H9 (cell line): ENCODE measurements at regions not wholly inside any gene's neighbourhood (a gene's known extent, or its start where the extent isn't known, plus 50 kb on each side); places are given as distances from the start of the nearest gene placed in this dataset.

Source experiments
- DNase-seq: peaks from one replicate; pipeline ENCODE4 v3.0.0-alpha.2; 2017
- H2AFZ ChIP-seq: one replicate; pipeline ENCODE4 v1.6.1; 2013; ENCODE audit warnings: mild to moderate bottlenecking, low read length, control low read depth, moderate library complexity
- H2AK5ac ChIP-seq: 2 replicates; pipeline ENCODE4 v1.6.1; 2013; ENCODE audit warnings: low read length, control low read depth, mixed read lengths; ENCODE audit not compliant: insufficient read length
- H2BK120ac ChIP-seq: one replicate; pipeline ENCODE4 v1.6.1; 2013; ENCODE audit warnings: low read depth, mild to moderate bottlenecking, low read length, control low read depth, inconsistent platforms; ENCODE audit not compliant: poor library complexity, severe bottlenecking
- H2BK12ac ChIP-seq: 2 replicates; pipeline ENCODE4 v1.6.1; 2013; ENCODE audit warnings: low read length, control low read depth, mixed read lengths, low read depth; ENCODE audit not compliant: insufficient read length
- H2BK15ac ChIP-seq: 2 replicates; pipeline ENCODE4 v1.6.1; 2013; ENCODE audit warnings: low read depth, low read length, control low read depth
- H2BK20ac ChIP-seq: one replicate; pipeline ENCODE4 v1.6.1; 2013; ENCODE audit warnings: low read depth, mild to moderate bottlenecking, low read length, control low read depth, inconsistent platforms; ENCODE audit not compliant: poor library complexity, severe bottlenecking
- H2BK5ac ChIP-seq: 2 replicates; pipeline ENCODE4 v1.6.1; 2013; ENCODE audit warnings: low read length, control low read depth, mixed read lengths; ENCODE audit not compliant: insufficient read length
- H3K14ac ChIP-seq: 2 replicates; pipeline ENCODE4 v1.6.1; 2013; ENCODE audit warnings: low read length, control low read depth; ENCODE audit not compliant: insufficient read depth
- H3K18ac ChIP-seq: 2 replicates; pipeline ENCODE4 v1.6.1; 2013; ENCODE audit warnings: low read depth, mild to moderate bottlenecking, mixed read lengths, low read length, control low read depth; ENCODE audit not compliant: insufficient read length
- H3K23ac ChIP-seq: 2 replicates; pipeline ENCODE4 v1.6.1; 2013; ENCODE audit warnings: low read length, control low read depth, mixed read lengths, low read depth; ENCODE audit not compliant: insufficient read length
- H3K23me2 ChIP-seq: 2 replicates; pipeline ENCODE4 v1.6.1; 2013; ENCODE audit warnings: low read depth, mild to moderate bottlenecking, mixed read lengths, low read length, control low read depth; ENCODE audit not compliant: insufficient read length, poor library complexity, severe bottlenecking
- H3K27ac ChIP-seq: 2 replicates; pipeline ENCODE4 v1.5.1; 2013; ENCODE audit warnings: low read length, control low read depth, mixed read lengths, low read depth; ENCODE audit not compliant: insufficient read length
- H3K27me3 ChIP-seq: 2 replicates; pipeline ENCODE4 v1.6.1; 2013; ENCODE audit warnings: low read length, control low read depth, inconsistent platforms; ENCODE audit not compliant: insufficient read depth
- H3K4ac ChIP-seq: 2 replicates; pipeline ENCODE4 v1.6.1; 2013; ENCODE audit warnings: low read depth, mild to moderate bottlenecking, control low read depth, inconsistent platforms, low read length, moderate library complexity
- H3K4me1 ChIP-seq: 2 replicates; pipeline ENCODE4 v1.6.1; 2013; ENCODE audit warnings: low read length, control low read depth, inconsistent platforms; ENCODE audit not compliant: insufficient read depth
- H3K4me2 ChIP-seq: 2 replicates; pipeline ENCODE4 v1.6.1; 2013; ENCODE audit warnings: low read length, control low read depth, mixed read lengths; ENCODE audit not compliant: insufficient read length, insufficient read depth
- H3K56ac ChIP-seq: 2 replicates; pipeline ENCODE4 v1.6.1; 2013; ENCODE audit warnings: low read depth, mild to moderate bottlenecking, mixed read lengths, low read length, control low read depth; ENCODE audit not compliant: insufficient read length
- H3K79me1 ChIP-seq: 2 replicates; pipeline ENCODE4 v1.6.1; 2013; ENCODE audit warnings: low read depth, mild to moderate bottlenecking, moderate library complexity, low read length, control low read depth, inconsistent platforms; ENCODE audit not compliant: insufficient read depth, poor library complexity, severe bottlenecking
- H3K79me2 ChIP-seq: 2 replicates; pipeline ENCODE4 v1.6.1; 2013; ENCODE audit warnings: low read length, control low read depth, inconsistent platforms; ENCODE audit not compliant: insufficient read depth
- H3K9ac ChIP-seq: 2 replicates; pipeline ENCODE4 v1.6.1; 2013; ENCODE audit warnings: low read length, control low read depth, mixed read lengths; ENCODE audit not compliant: insufficient read length; ENCODE audit errors: extremely low read depth
- H3K9me3 ChIP-seq: one replicate; pipeline ENCODE4 v1.6.1; 2013; ENCODE audit warnings: low read depth, low read length, inconsistent platforms; ENCODE audit not compliant: control insufficient read depth
- H3T11ph ChIP-seq: one replicate; pipeline ENCODE4 v1.6.1; 2013; ENCODE audit warnings: mild to moderate bottlenecking, low read length, control low read depth, inconsistent platforms
- H4K20me1 ChIP-seq: one replicate; pipeline ENCODE4 v1.6.1; 2013; ENCODE audit not compliant: control insufficient read depth, insufficient read length, insufficient read depth
- H4K5ac ChIP-seq: 2 replicates; pipeline ENCODE4 v1.6.1; 2013; ENCODE audit warnings: low read depth, mild to moderate bottlenecking, mixed read lengths, low read length, control low read depth; ENCODE audit not compliant: insufficient read length
- H4K8ac ChIP-seq: replicated peaks from 2 replicates; pipeline ENCODE4 v1.6.1; 2013; ENCODE audit warnings: low read length, control low read depth, mixed read lengths, low read depth; ENCODE audit not compliant: insufficient read length
- H4K91ac ChIP-seq: 2 replicates; pipeline ENCODE4 v1.6.1; 2013; ENCODE audit warnings: low read depth, mild to moderate bottlenecking, moderate library complexity, mixed read lengths, low read length, control low read depth; ENCODE audit not compliant: insufficient read length
- H3K27ac Mint-ChIP-seq, 3 experiments: 2 replicates in 2 of 3; 3 replicates in 1 of 3; pipeline ENCODE4 v1.8.0; 2020 to 2021; ENCODE audit warnings: mixed read lengths in 3 of 3, mild to moderate bottlenecking in 1 of 3, moderate library complexity in 1 of 3
- H3K27me3 Mint-ChIP-seq: 2 replicates; pipeline ENCODE4 v1.8.0; 2021; ENCODE audit warnings: low read depth, mild to moderate bottlenecking, moderate library complexity, mixed read lengths
- H3K36me3 Mint-ChIP-seq, 3 experiments: 2 replicates in 2 of 3; 3 replicates in 1 of 3; pipeline ENCODE4 v1.8.0; 2020 to 2021; ENCODE audit warnings: low read depth in 3 of 3, mixed read lengths in 3 of 3; ENCODE audit not compliant: insufficient read depth in 1 of 3
- H3K4me1 Mint-ChIP-seq, 2 experiments: 2 replicates each; pipeline ENCODE4 v1.8.0; 2020; ENCODE audit warnings: mixed read lengths in 2 of 2
- H3K4me3 Mint-ChIP-seq, 2 experiments: 2 replicates in 1 of 2; 3 replicates in 1 of 2; pipeline ENCODE4 v1.8.0; 2020 to 2021; ENCODE audit warnings: mild to moderate bottlenecking in 2 of 2, mixed read lengths in 2 of 2, moderate library complexity in 1 of 2
- H3K9me3 Mint-ChIP-seq, 2 experiments: 2 replicates in 1 of 2; 3 replicates in 1 of 2; pipeline ENCODE4 v1.8.0; 2020; ENCODE audit warnings: mild to moderate bottlenecking in 2 of 2, mixed read lengths in 2 of 2, moderate library complexity in 1 of 2
- CTCF ChIP-seq: fragments of 200-600 bp; sonication (generic); conservative IDR thresholded peaks from 3 replicates; pipeline ENCODE4 v1.8.0; 2021; ENCODE audit warnings: antibody characterized with exemption, mild to moderate bottlenecking

- no peak for TF ChIP-seq CTCF
- H3K27ac Mint-ChIP-seq = no peak overlapping the region
Measured at GRCh38 chr3:178223876-178224275, 312.4 kb upstream of the KCNMB2 start.

More at GRCh38 chr3:178223876-178224275, 312.4 kb upstream of the KCNMB2 start:
- no peak overlapping the region for H4K5ac ChIP-seq
- no peak overlapping the region for H3K4me2 ChIP-seq
- H3K4ac ChIP-seq = no peak overlapping the region
- no peak overlapping the region for H3K27ac ChIP-seq
- no peaks in the 10 kb centered on the region for H4K20me1 ChIP-seq
- H3T11ph ChIP-seq = no peak overlapping the region
- H3K14ac ChIP-seq = no peak overlapping the region
- H2BK12ac ChIP-seq = no peak overlapping the region
- no peak overlapping the region for H4K91ac ChIP-seq
- DNase-seq = no peak
- H3K27me3 Mint-ChIP-seq = no peaks in the 10 kb centered on the region
- H3K23ac ChIP-seq = no peak overlapping the region
- H2BK20ac ChIP-seq = no peak overlapping the region
- no peaks in the 10 kb centered on the region for H3K23me2 ChIP-seq
- no peak overlapping the region for H2BK5ac ChIP-seq
- no peak overlapping the region for H2AFZ ChIP-seq
- no peak overlapping the region for H3K18ac ChIP-seq
- no peaks in the 10 kb centered on the region for H3K27me3 ChIP-seq
- H3K56ac ChIP-seq = no peak overlapping the region
- 0 out of 4 replicates have a peak, but pooled peaks cover 0 to 3% of the 10 kb centered on the region in 2 experiments for H3K4me1 Mint-ChIP-seq
- no peak overlapping the region for H2BK15ac ChIP-seq
- H3K9me3 ChIP-seq = no peaks in the 10 kb centered on the region
- peaks cover 5% of the 10 kb centered on the region in 2 experiments; a peak in 4 of 5 replicates for H3K9me3 Mint-ChIP-seq
- peaks cover 2 to 7% (median 2%) of the 10 kb centered on the region in 3 experiments; a peak in 5 of 7 replicates for H3K36me3 Mint-ChIP-seq
- H4K8ac ChIP-seq = no peak overlapping the region
- no peaks in the 10 kb centered on the region for H3K79me1 ChIP-seq
- H3K4me3 Mint-ChIP-seq = no peak overlapping the region
- H2BK120ac ChIP-seq = no peak overlapping the region
- no peaks in the 10 kb centered on the region for H3K4me1 ChIP-seq
- H2AK5ac ChIP-seq = no peak overlapping the region
- no peak overlapping the region for H3K9ac ChIP-seq
- H3K79me2 ChIP-seq = no peaks in the 10 kb centered on the region
